NCI-H526 (cell line): ENCODE measurements at regions not wholly inside any gene's neighbourhood (a gene's known extent, or its start where the extent isn't known, plus 50 kb on each side); places are given as distances from the start of the nearest gene placed in this dataset.

Experiments
- DNase-seq, 2 experiments: peaks; one replicate each; lab custom pipeline; 2025; lab: John Stamatoyannopoulos, UW

- DNase-seq = no peak
Measured at GRCh38 chr4:14035076-14035475, 407.6 kb upstream of the BOD1L1 start.

- no peak for DNase-seq
Measured at GRCh38 chr4:14043203-14043602, 415.7 kb upstream of the BOD1L1 start.

GRCh38 chr4:14046642-14047041 lies 419.1 kb upstream of the BOD1L1 start:
- DNase-seq = no peak

GRCh38 chr4:14047840-14048239 lies 420.3 kb upstream of the BOD1L1 start:
- DNase-seq = no peak

GRCh38 chr4:14049946-14050345 lies 422.4 kb upstream of the BOD1L1 start:
- DNase-seq = no peak

- no peak for DNase-seq
Measured at GRCh38 chr4:14053291-14053690, 425.8 kb upstream of the BOD1L1 start.

- DNase-seq = no peak
Measured at GRCh38 chr4:14054391-14054790, 426.9 kb upstream of the BOD1L1 start.

GRCh38 chr4:14059006-14059405 lies 431.5 kb upstream of the BOD1L1 start:
- no peak for DNase-seq

- DNase-seq = no peak
Measured at GRCh38 chr4:14064984-14065383, 437.5 kb upstream of the BOD1L1 start.

- no peak for DNase-seq
Measured at GRCh38 chr4:14065406-14065805, 437.9 kb upstream of the BOD1L1 start.

GRCh38 chr4:14066979-14067378 lies 439.5 kb upstream of the BOD1L1 start:
- DNase-seq = no peak

GRCh38 chr4:14069886-14070285 lies 442.4 kb upstream of the BOD1L1 start:
- no peak for DNase-seq

GRCh38 chr4:14070289-14070880 lies 442.9 kb upstream of the BOD1L1 start:
- DNase-seq = no peak

- no peak for DNase-seq
Measured at GRCh38 chr4:14072506-14072905, 445.0 kb upstream of the BOD1L1 start.

- no peak for DNase-seq
Measured at GRCh38 chr4:14076776-14077175, 449.3 kb upstream of the BOD1L1 start.

- DNase-seq = no peak
Measured at GRCh38 chr4:14078326-14078725, 450.8 kb upstream of the BOD1L1 start.

GRCh38 chr4:14079601-14080000 lies 452.1 kb upstream of the BOD1L1 start:
- DNase-seq = no peak

- DNase-seq = no peak
Measured at GRCh38 chr4:14083150-14083549, 455.6 kb upstream of the BOD1L1 start.

GRCh38 chr4:14084598-14084997 lies 457.1 kb upstream of the BOD1L1 start:
- no peak for DNase-seq

- DNase-seq = no peak
Measured at GRCh38 chr4:14087459-14087858, 459.9 kb upstream of the BOD1L1 start.

GRCh38 chr4:14087921-14088320 lies 460.4 kb upstream of the BOD1L1 start:
- no peak for DNase-seq

- no peak for DNase-seq
Measured at GRCh38 chr4:14091531-14091930, 464.0 kb upstream of the BOD1L1 start.

- DNase-seq = no peak
Measured at GRCh38 chr4:14091966-14092365, 464.4 kb upstream of the BOD1L1 start.

GRCh38 chr4:14092741-14093140 lies 465.2 kb upstream of the BOD1L1 start:
- no peak for DNase-seq

GRCh38 chr4:14095831-14096230 lies 468.3 kb upstream of the BOD1L1 start:
- no peak for DNase-seq
